PC-9 (cell line): ENCODE measurements at regions not wholly inside any gene's neighbourhood (a gene's known extent, or its start where the extent isn't known, plus 50 kb on each side); places are given as distances from the start of the nearest gene placed in this dataset.

Experiments
- CTCF ChIP-seq: fragments of 200-600 bp; sonication (generic); conservative IDR thresholded peaks from 2 replicates; pipeline ENCODE4 v1.6.1; 2017; ENCODE audit warnings: mixed run types, antibody characterized with exemption, mild to moderate bottlenecking, moderate library complexity
- EZH2 ChIP-seq: fragments of 200-600 bp; sonication (generic); IDR thresholded peaks from 2 replicates; pipeline ENCODE4 v1.8.0; 2017; ENCODE audit warnings: antibody characterized with exemption, low read depth

GRCh38 chr2:181810823-181811695 lies 80.5 kb upstream of the ITPRID2 start:
- TF ChIP-seq CTCF (no peak), EZH2 (no peak)
